PC-9 (cell line): ENCODE measurements at regions not wholly inside any gene's neighbourhood (a gene's known extent, or its start where the extent isn't known, plus 50 kb on each side); places are given as distances from the start of the nearest gene placed in this dataset.

ENCODE experiments used
- BruUV-seq: library from RNA; stranded (reverse); fragments of 400-500 nt; replicated peaks from 2 replicates; lab custom pipeline; 2021; lab: Mats Ljungman, UMichigan
- CTCF ChIA-PET: fragments of 300-600 bp; sonication (Branson Sonifier 250); formaldehyde crosslinking; loops from one replicate; lab custom pipeline; 2022; ENCODE audit warnings: antibody characterized with exemption; lab: Charles Lee
- POLR2A ChIA-PET: fragments of 300-600 bp; sonication (Branson Sonifier 250); formaldehyde crosslinking; loops from one replicate; lab custom pipeline; 2022; ENCODE audit warnings: antibody characterized with exemption; ENCODE audit not compliant: unreplicated experiment; lab: Charles Lee
- DNase-seq, 2 experiments: peaks; one replicate each; pipeline versions ENCODE4 v3.0.0 to v3.0.0-alpha.2; 2015 to 2022; ENCODE audit warnings: mixed read lengths in 1 of 2
- H2AFZ ChIP-seq: fragments of 200-600 bp; sonication (generic); 2 replicates; pipeline ENCODE4 v1.8.1; 2017; ENCODE audit warnings: antibody characterized with exemption
- H3F3A ChIP-seq: fragments of 200-600 bp; sonication (generic); 2 replicates; pipeline ENCODE4 v1.8.1; 2017; ENCODE audit warnings: antibody characterized with exemption, mild to moderate bottlenecking, low read depth; ENCODE audit not compliant: insufficient read depth
- H3K27ac ChIP-seq: fragments of 200-600 bp; sonication (generic); 2 replicates; pipeline ENCODE4 v1.6.1; 2016; ENCODE audit warnings: mixed run types
- H3K27me3 ChIP-seq: fragments of 200-600 bp; sonication (generic); 2 replicates; pipeline ENCODE4 v1.6.1; 2016; ENCODE audit warnings: low read depth, mixed run types; ENCODE audit not compliant: insufficient read depth
- H3K36me3 ChIP-seq: fragments of 200-600 bp; sonication (generic); 2 replicates; pipeline ENCODE4 v1.6.1; 2016; ENCODE audit warnings: low read depth, mixed run types
- H3K4me1 ChIP-seq: fragments of 200-600 bp; sonication (generic); replicated peaks from 2 replicates; pipeline ENCODE4 v1.6.1; 2016; ENCODE audit warnings: mixed run types; ENCODE audit not compliant: insufficient read depth
- H3K4me2 ChIP-seq: fragments of 200-600 bp; sonication (generic); 2 replicates; pipeline ENCODE4 v1.6.1; 2017; ENCODE audit warnings: mixed run types
- H3K4me3 ChIP-seq: fragments of 200-600 bp; sonication (generic); 2 replicates; pipeline ENCODE4 v1.6.1; 2016; ENCODE audit warnings: mixed run types
- H3K79me2 ChIP-seq: fragments of 200-600 bp; sonication (generic); 2 replicates; pipeline ENCODE4 v1.6.1; 2017; ENCODE audit warnings: low read depth, mixed run types
- H3K9me2 ChIP-seq: fragments of 200-600 bp; sonication (generic); 2 replicates; pipeline ENCODE4 v1.8.1; 2017; ENCODE audit warnings: mild to moderate bottlenecking; ENCODE audit not compliant: insufficient read depth
- H3K9me3 ChIP-seq: fragments of 200-600 bp; sonication (generic); 2 replicates; pipeline ENCODE4 v1.8.1; 2016; ENCODE audit warnings: low read depth; ENCODE audit not compliant: insufficient read depth
- H4K20me1 ChIP-seq: fragments of 200-600 bp; sonication (generic); 2 replicates; pipeline ENCODE4 v1.8.1; 2017; ENCODE audit not compliant: insufficient read depth
- EZH2 ChIP-seq: fragments of 200-600 bp; sonication (generic); IDR thresholded peaks from 2 replicates; pipeline ENCODE4 v1.8.0; 2017; ENCODE audit warnings: antibody characterized with exemption, low read depth
- intact Hi-C: fragments of 100-400 bp; cut with micrococcal nuclease; formaldehyde crosslinking; loops from one replicate; pipeline ENCODE4 v1.10.0; 2022; ENCODE audit not compliant: unreplicated experiment
- TF ChIP-seq, protein P1 (sequence below): fragments of 200-600 bp; sonication (generic); conservative IDR thresholded peaks from 2 replicates; pipeline ENCODE4 v1.6.1; 2017; ENCODE audit warnings: mixed run types, antibody characterized with exemption, mild to moderate bottlenecking, moderate library complexity

DNA sequence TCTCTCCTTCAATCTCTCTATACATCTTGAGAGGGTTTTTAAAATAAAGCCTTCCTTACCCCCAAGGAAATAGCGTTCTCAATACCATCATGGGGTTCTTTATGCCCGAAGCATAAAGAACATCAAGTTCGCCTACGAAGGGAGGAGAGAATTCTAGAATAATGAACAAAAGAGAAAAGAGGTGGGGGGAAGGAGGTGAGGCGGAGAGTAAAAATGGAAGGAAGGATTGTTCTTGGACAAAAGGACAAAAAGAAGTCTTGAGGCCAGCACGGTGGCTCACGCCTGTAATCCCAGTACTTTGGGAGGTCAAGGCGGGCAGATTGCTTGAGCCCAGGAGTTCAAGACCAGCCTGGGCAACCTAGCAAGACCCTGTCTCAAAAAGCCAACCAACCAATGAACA is 319.8 kb upstream of the NCKAP5 start:
- no peak for DNase-seq

DNA sequence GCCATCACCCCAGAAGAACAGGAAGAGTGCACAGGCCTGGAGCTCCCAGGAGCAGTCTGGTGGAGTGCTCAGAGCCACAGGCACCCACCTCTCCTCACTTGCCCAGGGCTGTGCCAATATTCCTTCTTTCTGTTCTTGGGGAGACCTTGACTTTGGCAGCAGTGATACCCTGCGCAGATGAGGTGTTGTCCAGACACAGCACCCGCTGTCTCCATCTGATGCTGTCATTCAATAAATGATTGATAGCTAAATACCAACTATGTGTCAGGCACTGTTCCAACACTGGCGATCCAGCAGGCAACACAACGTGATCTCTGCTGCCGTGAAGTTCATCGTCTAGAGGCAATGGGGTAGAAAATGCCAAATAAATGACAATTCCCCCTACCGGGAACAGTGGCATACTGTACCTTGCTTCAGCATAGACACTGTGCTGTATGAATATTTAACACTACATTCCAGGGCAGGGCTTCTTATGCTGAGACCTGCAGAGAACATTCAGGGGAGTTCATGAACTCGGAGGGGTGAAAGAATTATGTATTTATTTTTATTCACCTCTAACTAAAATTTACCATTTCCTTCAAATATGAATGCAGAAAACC is 320.5 kb upstream of the NCKAP5 start:
- BruUV-seq: no TSS peak

More for the DNA sequence above, 319.8 kb upstream of the NCKAP5 start:
- intact Hi-C loops: loop anchor here (5.0 to 10.0 kb wide), 2 partner anchors 227 to 319 kb away; no protein-coding TSS in a partner anchor
- H3K27ac ChIP-seq: no peak overlapping the region
- H3K4me1 ChIP-seq: no peaks in the 10 kb centered on the region
- no peak overlapping the region for H3K4me2 ChIP-seq
- BruUV-seq: no TSS peak
- no peaks in the 10 kb centered on the region for H3K9me2 ChIP-seq
- no peaks in the 10 kb centered on the region for H3K79me2 ChIP-seq
- H3K4me3 ChIP-seq: no peak overlapping the region
- no peaks in the 10 kb centered on the region for H4K20me1 ChIP-seq
- peaks cover 95% of the 10 kb centered on the region for H3K27me3 ChIP-seq
- POLR2A ChIA-PET: no interaction called here
- H3K9me3 ChIP-seq: no peaks in the 10 kb centered on the region
- no peak overlapping the region for H2AFZ ChIP-seq
- no peaks in the 10 kb centered on the region for H3F3A ChIP-seq
- H3K36me3 ChIP-seq: no peaks in the 10 kb centered on the region
- no peak for TF ChIP-seq EZH2
- TF ChIP-seq, protein P1, sequence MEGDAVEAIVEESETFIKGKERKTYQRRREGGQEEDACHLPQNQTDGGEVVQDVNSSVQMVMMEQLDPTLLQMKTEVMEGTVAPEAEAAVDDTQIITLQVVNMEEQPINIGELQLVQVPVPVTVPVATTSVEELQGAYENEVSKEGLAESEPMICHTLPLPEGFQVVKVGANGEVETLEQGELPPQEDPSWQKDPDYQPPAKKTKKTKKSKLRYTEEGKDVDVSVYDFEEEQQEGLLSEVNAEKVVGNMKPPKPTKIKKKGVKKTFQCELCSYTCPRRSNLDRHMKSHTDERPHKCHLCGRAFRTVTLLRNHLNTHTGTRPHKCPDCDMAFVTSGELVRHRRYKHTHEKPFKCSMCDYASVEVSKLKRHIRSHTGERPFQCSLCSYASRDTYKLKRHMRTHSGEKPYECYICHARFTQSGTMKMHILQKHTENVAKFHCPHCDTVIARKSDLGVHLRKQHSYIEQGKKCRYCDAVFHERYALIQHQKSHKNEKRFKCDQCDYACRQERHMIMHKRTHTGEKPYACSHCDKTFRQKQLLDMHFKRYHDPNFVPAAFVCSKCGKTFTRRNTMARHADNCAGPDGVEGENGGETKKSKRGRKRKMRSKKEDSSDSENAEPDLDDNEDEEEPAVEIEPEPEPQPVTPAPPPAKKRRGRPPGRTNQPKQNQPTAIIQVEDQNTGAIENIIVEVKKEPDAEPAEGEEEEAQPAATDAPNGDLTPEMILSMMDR: no peak
- CTCF ChIA-PET: interaction anchor here (0.9 kb wide), 1 partner anchor 544 kb away, joined by 3 read pairs; no protein-coding TSS in a partner anchor

DNA sequence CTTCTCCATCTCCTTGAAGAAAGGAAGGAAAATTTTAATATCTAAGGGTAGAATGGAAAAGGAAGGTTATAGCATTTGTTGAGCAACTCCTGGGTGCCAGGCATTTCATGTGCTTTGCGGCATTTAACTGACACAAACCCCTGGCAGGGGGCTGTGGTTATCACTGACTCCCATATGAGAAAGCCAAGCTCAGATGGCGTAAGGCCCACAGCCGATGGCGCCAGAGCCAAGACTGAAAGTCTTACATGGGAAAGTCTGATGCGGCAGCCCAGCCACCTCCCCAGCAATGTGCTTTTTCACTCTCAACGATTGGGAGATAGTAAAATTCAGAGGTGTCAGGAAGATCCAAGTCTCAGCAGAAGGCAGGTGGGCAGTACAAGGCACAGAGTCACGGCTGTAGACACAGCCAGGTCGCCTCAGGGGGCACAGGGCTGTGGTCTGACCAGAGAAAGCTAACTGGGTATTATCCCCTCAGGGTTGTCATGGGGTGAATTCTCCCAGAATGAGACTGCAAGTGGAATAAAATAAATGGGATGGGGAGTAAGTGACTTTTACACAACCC is 324.2 kb upstream of the NCKAP5 start:
- no peaks in the 10 kb centered on the region for H3K9me2 ChIP-seq
- H3F3A ChIP-seq: no peaks in the 10 kb centered on the region
- no peaks in the 10 kb centered on the region for H4K20me1 ChIP-seq
- H3K27me3 ChIP-seq: peaks cover 97% of the 10 kb centered on the region
- intact Hi-C loops: no loop called here
- H3K4me3 ChIP-seq: no peak overlapping the region
- H3K4me2 ChIP-seq: no peak overlapping the region
- H3K9me3 ChIP-seq: no peaks in the 10 kb centered on the region
- no peaks in the 10 kb centered on the region for H3K4me1 ChIP-seq
- no peaks in the 10 kb centered on the region for H3K79me2 ChIP-seq
- TF ChIP-seq, protein P1: no peak
- no peak for TF ChIP-seq EZH2
- no peak for DNase-seq
- POLR2A ChIA-PET: no interaction called here
- H3K36me3 ChIP-seq: no peaks in the 10 kb centered on the region
- CTCF ChIA-PET: no interaction called here
- BruUV-seq: no TSS peak
- no peak overlapping the region for H3K27ac ChIP-seq
- no peak overlapping the region for H2AFZ ChIP-seq

More for the DNA sequence above, 320.5 kb upstream of the NCKAP5 start:
- H3K9me2 ChIP-seq: no peaks in the 10 kb centered on the region
- H3K27me3 ChIP-seq: peaks cover 95% of the 10 kb centered on the region
- TF ChIP-seq, protein P1: no peak
- POLR2A ChIA-PET: no interaction called here
- no peaks in the 10 kb centered on the region for H3K79me2 ChIP-seq
- CTCF ChIA-PET: no interaction called here
- no peak for DNase-seq
- no peaks in the 10 kb centered on the region for H3K9me3 ChIP-seq
- no peaks in the 10 kb centered on the region for H4K20me1 ChIP-seq
- intact Hi-C loops: loop anchor here (5.0 to 10.0 kb wide), 2 partner anchors 226 to 319 kb away; no protein-coding TSS in a partner anchor
- H3K4me1 ChIP-seq: no peaks in the 10 kb centered on the region
- H3K27ac ChIP-seq: no peak overlapping the region
- H2AFZ ChIP-seq: no peak overlapping the region
- no peaks in the 10 kb centered on the region for H3K36me3 ChIP-seq
- H3K4me2 ChIP-seq: no peak overlapping the region
- H3K4me3 ChIP-seq: no peak overlapping the region
- H3F3A ChIP-seq: no peaks in the 10 kb centered on the region
